ENCODE measurements at regions not wholly inside any gene's neighbourhood (a gene's known extent, or its start where the extent isn't known, plus 50 kb on each side); places are given as distances from the start of the nearest gene placed in this dataset.
"Not testable (repeated sequence)": the region's sequence is repeated elsewhere in the genome, so short reads cannot be mapped to it uniquely, and the experiment has no call there.

GRCh38 chr14:56027916-56028712 is 90.1 kb upstream of the PELI2 start:
- no peak for DNase-seq

- DNase-seq: no peak
Observed at GRCh38 chr14:56036353-56036752, 81.9 kb upstream of the PELI2 start.

- no peak for DNase-seq
Observed at GRCh38 chr14:56040121-56040520, 78.1 kb upstream of the PELI2 start.

GRCh38 chr14:56044196-56044595 is 74.0 kb upstream of the PELI2 start:
- DNase-seq: no peak

GRCh38 chr14:56046546-56046945 is 71.7 kb upstream of the PELI2 start:
- DNase-seq: no peak

GRCh38 chr14:56046996-56047395 is 71.2 kb upstream of the PELI2 start:
- no peak for DNase-seq

- no peak for DNase-seq
Observed at GRCh38 chr14:56049536-56049935, 68.7 kb upstream of the PELI2 start.

GRCh38 chr14:56055511-56055910 is 62.7 kb upstream of the PELI2 start:
- peak in 18 of 56 donors; percentile 1 to 25 (median 8) for DNase-seq

- DNase-seq: no peak
Observed at GRCh38 chr14:56056031-56056430, 62.2 kb upstream of the PELI2 start.

GRCh38 chr14:56057071-56057741 is 61.0 kb upstream of the PELI2 start:
- DNase-seq: no peak

- no peak for DNase-seq
Observed at GRCh38 chr14:56057767-56058166, 60.4 kb upstream of the PELI2 start.

GRCh38 chr14:56059054-56059453 is 59.2 kb upstream of the PELI2 start:
- no peak for DNase-seq

GRCh38 chr14:56061051-56061450 is 57.2 kb upstream of the PELI2 start:
- DNase-seq: no peak

GRCh38 chr14:56063131-56063530 is 55.1 kb upstream of the PELI2 start:
- DNase-seq: no peak

GRCh38 chr14:56064513-56064912 is 53.7 kb upstream of the PELI2 start:
- DNase-seq: no peak

- not testable (repeated sequence) for DNase-seq
Observed at GRCh38 chr14:56065199-56065598, 53.0 kb upstream of the PELI2 start.

GRCh38 chr14:56065621-56066290 is 52.5 kb upstream of the PELI2 start:
- no peak for DNase-seq

Measured in nucleus accumbens (tissue), 56 donors.